Liver (tissue), 8 donors: ENCODE measurements at regions not wholly inside any gene's neighbourhood (a gene's known extent, or its start where the extent isn't known, plus 50 kb on each side); places are given as distances from the start of the nearest gene placed in this dataset.

ENCODE experiments used
- DNase-seq: peaks from one replicate; pipeline ENCODE4 v3.0.0-alpha.2; 2017; ENCODE audit warnings: low spot score
- H3K27ac ChIP-seq, 2 donors: one replicate each; pipeline ENCODE4 v1.7.0; 2013; ENCODE audit warnings: inconsistent platforms in 2 of 2, low read length in 2 of 2, control low read depth in 1 of 2, low read depth in 1 of 2, mild to moderate bottlenecking in 1 of 2
- H3K27me3 ChIP-seq, 4 donors: one replicate each; pipeline versions ENCODE4 v1.6.1 to v1.7.0; 2013; ENCODE audit warnings: low read length in 3 of 4, inconsistent platforms in 1 of 4, mild to moderate bottlenecking in 1 of 4, moderate library complexity in 1 of 4; ENCODE audit not compliant: control insufficient read depth in 4 of 4, insufficient read depth in 4 of 4
- H3K36me3 ChIP-seq, 4 donors: one replicate each; pipeline versions ENCODE4 v1.6.1 to v1.7.0; 2013; ENCODE audit warnings: low read length in 3 of 4, mild to moderate bottlenecking in 3 of 4, low read depth in 1 of 4, moderate library complexity in 1 of 4; ENCODE audit not compliant: control insufficient read depth in 4 of 4, insufficient read depth in 3 of 4
- H3K4me1 ChIP-seq, 4 donors: one replicate each; pipeline versions ENCODE4 v1.6.1 to v1.7.0; 2013; ENCODE audit warnings: low read length in 3 of 4, mild to moderate bottlenecking in 3 of 4, moderate library complexity in 1 of 4; ENCODE audit not compliant: control insufficient read depth in 4 of 4, insufficient read depth in 4 of 4
- H3K4me3 ChIP-seq, 3 donors: one replicate each; pipeline versions ENCODE4 v1.6.1 to v1.7.0; 2013; ENCODE audit warnings: low read length in 3 of 3, control low read depth in 1 of 3, low read depth in 1 of 3, mild to moderate bottlenecking in 1 of 3
- H3K9ac ChIP-seq, 2 donors: one replicate each; pipeline ENCODE4 v1.7.0; 2013; ENCODE audit warnings: low read length in 2 of 2, mild to moderate bottlenecking in 2 of 2, moderate library complexity in 2 of 2, control low read depth in 1 of 2, low read depth in 1 of 2
- H3K9me3 ChIP-seq, 4 donors: one replicate each; pipeline versions ENCODE4 v1.6.1 to v1.7.0; 2013; ENCODE audit warnings: low read length in 3 of 4; ENCODE audit not compliant: control insufficient read depth in 4 of 4
- EGR1 ChIP-seq, 2 donors: IDR thresholded peaks; 2 replicates each; pipeline ENCODE4 v1.6.1; 2016 to 2018; ENCODE audit warnings: antibody characterized with exemption in 2 of 2, low read depth in 2 of 2
- FOXA2 ChIP-seq: IDR thresholded peaks from 2 replicates; pipeline ENCODE4 v1.6.1; 2016; ENCODE audit warnings: antibody characterized with exemption
- GABPA ChIP-seq, 2 donors: IDR thresholded peaks in 1 of 2; conservative IDR thresholded peaks in 1 of 2; 2 replicates each; pipeline ENCODE4 v1.6.1; 2016; ENCODE audit warnings: antibody characterized with exemption in 2 of 2, mild to moderate bottlenecking in 1 of 2, moderate library complexity in 1 of 2
- HNF4A ChIP-seq, 2 donors: conservative IDR thresholded peaks; 2 replicates each; pipeline ENCODE4 v1.6.1; 2016; ENCODE audit warnings: antibody characterized with exemption in 2 of 2, mild to moderate bottlenecking in 2 of 2
- JUND ChIP-seq, 2 donors: IDR thresholded peaks; 2 replicates each; pipeline ENCODE4 v1.6.1; 2016; ENCODE audit warnings: antibody characterized with exemption in 2 of 2
- RAD21 ChIP-seq, 2 donors: IDR thresholded peaks; 2 replicates each; pipeline ENCODE4 v1.6.1; 2016; ENCODE audit warnings: antibody characterized with exemption in 2 of 2, mild to moderate bottlenecking in 2 of 2
- RXRA ChIP-seq, 2 donors: IDR thresholded peaks; 2 replicates each; pipeline ENCODE4 v1.6.1; 2017 to 2018; ENCODE audit warnings: antibody characterized with exemption in 2 of 2, mild to moderate bottlenecking in 1 of 2
- SP1 ChIP-seq: IDR thresholded peaks from 2 replicates; pipeline ENCODE4 v1.6.1; 2018; ENCODE audit warnings: antibody characterized with exemption, mild to moderate bottlenecking
- TAF1 ChIP-seq: conservative IDR thresholded peaks from 2 replicates; pipeline ENCODE4 v1.6.1; 2016; ENCODE audit warnings: antibody characterized with exemption, mild to moderate bottlenecking
- YY1 ChIP-seq: IDR thresholded peaks from 2 replicates; pipeline ENCODE4 v1.6.1; 2016; ENCODE audit warnings: antibody characterized with exemption, mild to moderate bottlenecking
- WGBS: extraction: QIAGEN DNeasy Blood & Tissue Kit; methylation state at CpG from one replicate; pipeline ENCODE4 v1.1.7; 2013; 5-methylcytosine and 5-hydroxymethylcytosine counted together
- TF ChIP-seq, protein P1 (sequence below): fragments of 150-350 bp; IDR thresholded peaks from 2 replicates; pipeline ENCODE4 v1.5.1; 2017; ENCODE audit warnings: improper control_type of control experiment, low read depth, low read length; ENCODE audit not compliant: missing input control
- TF ChIP-seq, protein P2 (sequence below): IDR thresholded peaks from 2 replicates; pipeline ENCODE4 v1.6.1; 2016; ENCODE audit warnings: antibody characterized with exemption
- TF ChIP-seq, protein P3 (sequence below): IDR thresholded peaks from 2 replicates; pipeline ENCODE4 v1.6.1; 2016; ENCODE audit warnings: antibody characterized with exemption
- TF ChIP-seq, protein P4 (sequence below): IDR thresholded peaks from 2 replicates; pipeline ENCODE4 v1.6.1; 2016; ENCODE audit warnings: antibody characterized with exemption
- TF ChIP-seq, protein P5 (sequence below): IDR thresholded peaks from 2 replicates; pipeline ENCODE4 v1.6.1; 2016; ENCODE audit warnings: antibody characterized with exemption, mild to moderate bottlenecking
- donor health status: healthy.
- donor health status: healthy.
- donor health status: healthy.
- donor health status: healthy.
- donor health status: healthy.

DNA sequence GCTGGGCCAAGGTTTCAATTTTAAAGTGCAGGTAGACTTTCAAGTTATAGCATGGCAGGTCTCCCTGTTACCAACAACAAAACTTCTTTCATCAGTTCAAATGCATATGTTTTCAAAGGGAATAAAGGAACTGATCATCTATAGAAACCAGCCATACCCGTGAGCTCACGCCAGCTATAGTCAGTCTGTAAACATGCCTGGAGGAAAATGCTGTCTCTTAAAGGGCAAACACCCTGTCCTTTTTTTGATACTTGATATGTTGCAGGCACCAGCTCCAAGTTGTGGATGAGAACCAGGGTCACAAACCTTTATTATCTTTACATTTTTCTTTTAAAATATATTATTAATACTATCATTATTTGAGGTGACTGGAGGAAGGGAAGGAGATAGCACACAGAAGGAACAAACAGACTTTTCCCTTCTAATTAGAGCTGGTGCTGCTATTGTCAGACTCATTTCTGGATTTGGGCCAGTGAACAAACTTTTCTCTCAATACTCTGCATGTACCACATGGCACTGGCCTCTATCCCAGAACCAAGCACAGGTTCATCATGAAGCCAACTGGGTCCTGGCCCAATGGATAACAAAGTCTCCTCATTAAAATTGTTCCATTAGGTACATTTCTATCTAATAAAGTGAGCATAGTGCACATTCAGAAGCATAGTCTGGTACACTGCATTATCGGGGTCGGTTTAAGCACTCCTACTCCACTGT, 1102.4 kb downstream of the SORCS3 start:
- Histone ChIP-seq H3K27me3 (no peaks in the 10 kb centered on the region), H3K9me3 (no peaks in the 10 kb centered on the region), H3K4me1 (no peaks in the 10 kb centered on the region), H3K9ac (no peak overlapping the region), H3K27ac (no peak overlapping the region), H3K4me3 (no peak overlapping the region), H3K36me3 (no peaks in the 10 kb centered on the region)
- DNase-seq = no peak
- 55% methylated on average over 4 of the region's 4 CpGs for WGBS
- TF ChIP-seq, protein P1, sequence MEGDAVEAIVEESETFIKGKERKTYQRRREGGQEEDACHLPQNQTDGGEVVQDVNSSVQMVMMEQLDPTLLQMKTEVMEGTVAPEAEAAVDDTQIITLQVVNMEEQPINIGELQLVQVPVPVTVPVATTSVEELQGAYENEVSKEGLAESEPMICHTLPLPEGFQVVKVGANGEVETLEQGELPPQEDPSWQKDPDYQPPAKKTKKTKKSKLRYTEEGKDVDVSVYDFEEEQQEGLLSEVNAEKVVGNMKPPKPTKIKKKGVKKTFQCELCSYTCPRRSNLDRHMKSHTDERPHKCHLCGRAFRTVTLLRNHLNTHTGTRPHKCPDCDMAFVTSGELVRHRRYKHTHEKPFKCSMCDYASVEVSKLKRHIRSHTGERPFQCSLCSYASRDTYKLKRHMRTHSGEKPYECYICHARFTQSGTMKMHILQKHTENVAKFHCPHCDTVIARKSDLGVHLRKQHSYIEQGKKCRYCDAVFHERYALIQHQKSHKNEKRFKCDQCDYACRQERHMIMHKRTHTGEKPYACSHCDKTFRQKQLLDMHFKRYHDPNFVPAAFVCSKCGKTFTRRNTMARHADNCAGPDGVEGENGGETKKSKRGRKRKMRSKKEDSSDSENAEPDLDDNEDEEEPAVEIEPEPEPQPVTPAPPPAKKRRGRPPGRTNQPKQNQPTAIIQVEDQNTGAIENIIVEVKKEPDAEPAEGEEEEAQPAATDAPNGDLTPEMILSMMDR = no peak
- TF ChIP-seq, protein P2, sequence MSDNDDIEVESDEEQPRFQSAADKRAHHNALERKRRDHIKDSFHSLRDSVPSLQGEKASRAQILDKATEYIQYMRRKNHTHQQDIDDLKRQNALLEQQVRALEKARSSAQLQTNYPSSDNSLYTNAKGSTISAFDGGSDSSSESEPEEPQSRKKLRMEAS = no peak
- no peak for TF ChIP-seq RAD21 (IDR thresholded peaks at IDR 0.05)
- no peak for TF ChIP-seq RXRA (IDR thresholded peaks at IDR 0.05)
- no peak for TF ChIP-seq FOXA2
- TF ChIP-seq, protein P3, sequence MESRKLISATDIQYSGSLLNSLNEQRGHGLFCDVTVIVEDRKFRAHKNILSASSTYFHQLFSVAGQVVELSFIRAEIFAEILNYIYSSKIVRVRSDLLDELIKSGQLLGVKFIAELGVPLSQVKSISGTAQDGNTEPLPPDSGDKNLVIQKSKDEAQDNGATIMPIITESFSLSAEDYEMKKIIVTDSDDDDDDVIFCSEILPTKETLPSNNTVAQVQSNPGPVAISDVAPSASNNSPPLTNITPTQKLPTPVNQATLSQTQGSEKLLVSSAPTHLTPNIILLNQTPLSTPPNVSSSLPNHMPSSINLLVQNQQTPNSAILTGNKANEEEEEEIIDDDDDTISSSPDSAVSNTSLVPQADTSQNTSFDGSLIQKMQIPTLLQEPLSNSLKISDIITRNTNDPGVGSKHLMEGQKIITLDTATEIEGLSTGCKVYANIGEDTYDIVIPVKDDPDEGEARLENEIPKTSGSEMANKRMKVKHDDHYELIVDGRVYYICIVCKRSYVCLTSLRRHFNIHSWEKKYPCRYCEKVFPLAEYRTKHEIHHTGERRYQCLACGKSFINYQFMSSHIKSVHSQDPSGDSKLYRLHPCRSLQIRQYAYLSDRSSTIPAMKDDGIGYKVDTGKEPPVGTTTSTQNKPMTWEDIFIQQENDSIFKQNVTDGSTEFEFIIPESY = no peak
- no peak for TF ChIP-seq EGR1 (IDR thresholded peaks at IDR 0.05; ENCODE audit: low read depth in 2 of 2)
- TF ChIP-seq, protein P4, sequence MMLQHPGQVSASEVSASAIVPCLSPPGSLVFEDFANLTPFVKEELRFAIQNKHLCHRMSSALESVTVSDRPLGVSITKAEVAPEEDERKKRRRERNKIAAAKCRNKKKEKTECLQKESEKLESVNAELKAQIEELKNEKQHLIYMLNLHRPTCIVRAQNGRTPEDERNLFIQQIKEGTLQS = no peak
- TF ChIP-seq YY1 = no peak
- TF ChIP-seq GABPA (IDR thresholded peaks at IDR 0.05 in 1 of 2, conservative IDR thresholded peaks at IDR 0.05 in 1 of 2) = no peak
- no peak for TF ChIP-seq SP1
- no peak for TF ChIP-seq TAF1
- TF ChIP-seq JUND (IDR thresholded peaks at IDR 0.05) = no peak
- TF ChIP-seq HNF4A (conservative IDR thresholded peaks at IDR 0.05) = no peak

DNA sequence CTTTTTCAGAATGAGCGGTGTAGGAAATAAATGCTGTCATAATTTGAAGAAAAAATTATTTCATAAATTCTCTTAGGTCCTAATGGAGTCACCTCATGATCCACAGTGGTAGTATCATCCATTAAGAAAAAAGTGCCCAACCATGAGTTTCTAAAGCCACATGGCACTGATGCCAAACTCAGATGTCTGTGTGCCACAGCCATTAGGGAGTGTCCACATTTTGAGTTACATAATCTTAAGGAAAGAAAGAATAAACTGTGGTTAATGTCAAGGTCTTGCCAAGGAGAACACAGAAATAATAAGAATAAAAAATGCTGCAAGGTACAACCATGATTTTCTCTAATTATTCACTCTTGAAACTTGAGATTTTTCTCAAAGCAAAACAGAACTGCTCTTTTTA, 1101.8 kb downstream of the SORCS3 start:
- 80% methylated on average over 1 of the region's 1 CpG for WGBS
- no peak overlapping the region for H3K27ac ChIP-seq
- no peaks in the 10 kb centered on the region for H3K27me3 ChIP-seq
- H3K4me3 ChIP-seq = no peak overlapping the region
- DNase-seq = no peak
- no peaks in the 10 kb centered on the region for H3K9me3 ChIP-seq
- no peaks in the 10 kb centered on the region for H3K4me1 ChIP-seq
- TF ChIP-seq, protein P5, sequence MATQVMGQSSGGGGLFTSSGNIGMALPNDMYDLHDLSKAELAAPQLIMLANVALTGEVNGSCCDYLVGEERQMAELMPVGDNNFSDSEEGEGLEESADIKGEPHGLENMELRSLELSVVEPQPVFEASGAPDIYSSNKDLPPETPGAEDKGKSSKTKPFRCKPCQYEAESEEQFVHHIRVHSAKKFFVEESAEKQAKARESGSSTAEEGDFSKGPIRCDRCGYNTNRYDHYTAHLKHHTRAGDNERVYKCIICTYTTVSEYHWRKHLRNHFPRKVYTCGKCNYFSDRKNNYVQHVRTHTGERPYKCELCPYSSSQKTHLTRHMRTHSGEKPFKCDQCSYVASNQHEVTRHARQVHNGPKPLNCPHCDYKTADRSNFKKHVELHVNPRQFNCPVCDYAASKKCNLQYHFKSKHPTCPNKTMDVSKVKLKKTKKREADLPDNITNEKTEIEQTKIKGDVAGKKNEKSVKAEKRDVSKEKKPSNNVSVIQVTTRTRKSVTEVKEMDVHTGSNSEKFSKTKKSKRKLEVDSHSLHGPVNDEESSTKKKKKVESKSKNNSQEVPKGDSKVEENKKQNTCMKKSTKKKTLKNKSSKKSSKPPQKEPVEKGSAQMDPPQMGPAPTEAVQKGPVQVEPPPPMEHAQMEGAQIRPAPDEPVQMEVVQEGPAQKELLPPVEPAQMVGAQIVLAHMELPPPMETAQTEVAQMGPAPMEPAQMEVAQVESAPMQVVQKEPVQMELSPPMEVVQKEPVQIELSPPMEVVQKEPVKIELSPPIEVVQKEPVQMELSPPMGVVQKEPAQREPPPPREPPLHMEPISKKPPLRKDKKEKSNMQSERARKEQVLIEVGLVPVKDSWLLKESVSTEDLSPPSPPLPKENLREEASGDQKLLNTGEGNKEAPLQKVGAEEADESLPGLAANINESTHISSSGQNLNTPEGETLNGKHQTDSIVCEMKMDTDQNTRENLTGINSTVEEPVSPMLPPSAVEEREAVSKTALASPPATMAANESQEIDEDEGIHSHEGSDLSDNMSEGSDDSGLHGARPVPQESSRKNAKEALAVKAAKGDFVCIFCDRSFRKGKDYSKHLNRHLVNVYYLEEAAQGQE = no peak
- TF ChIP-seq, protein P2 = no peak
- TF ChIP-seq HNF4A (conservative IDR thresholded peaks at IDR 0.05) (no peak), TAF1 (no peak), GABPA (IDR thresholded peaks at IDR 0.05 in 1 of 2, conservative IDR thresholded peaks at IDR 0.05 in 1 of 2) (no peak), SP1 (no peak), YY1 (no peak), EGR1 (IDR thresholded peaks at IDR 0.05; ENCODE audit: low read depth in 2 of 2) (no peak)
- TF ChIP-seq, protein P4 = no peak
- H3K36me3 ChIP-seq = no peaks in the 10 kb centered on the region
- no peak overlapping the region for H3K9ac ChIP-seq
